HL-60 (cell line): ENCODE measurements at regions not wholly inside any gene's neighbourhood (a gene's known extent, or its start where the extent isn't known, plus 50 kb on each side); places are given as distances from the start of the nearest gene placed in this dataset.

ENCODE experiments used
- DNase-seq, 2 experiments: peaks; one replicate each; pipeline ENCODE4 v3.0.0-alpha.2; 2010 to 2020; ENCODE audit warnings: low read depth in 1 of 2, low spot score in 1 of 2
- H3K27ac ChIP-seq: fragments of 250-450 bp; sonication (Bioruptor Pico); replicated peaks from 2 replicates; pipeline ENCODE4 v1.5.1; 2020; ENCODE audit warnings: mild to moderate bottlenecking, moderate library complexity
- H3K27me3 ChIP-seq: fragments of 250-450 bp; sonication (Bioruptor Pico); 2 replicates; pipeline ENCODE4 v1.5.1; 2021; ENCODE audit warnings: mild to moderate bottlenecking, moderate library complexity; ENCODE audit not compliant: insufficient read depth, poor library complexity, severe bottlenecking
- H3K4me3 ChIP-seq: replicated peaks from 2 replicates; pipeline ENCODE4 v1.5.1; 2011; ENCODE audit warnings: mild to moderate bottlenecking, control low read depth, low read length; ENCODE audit not compliant: insufficient read depth
- CTCF ChIP-seq: IDR thresholded peaks from one replicate; pipeline ENCODE4 v1.5.1; 2011; ENCODE audit warnings: low read length, control low read depth, inconsistent platforms; ENCODE audit not compliant: insufficient read depth
- GABPA ChIP-seq: IDR thresholded peaks from 2 replicates; pipeline ENCODE4 v1.6.1; 2012; ENCODE audit warnings: low read depth
- POLR2AphosphoS5 ChIP-seq: IDR thresholded peaks from 2 replicates; pipeline ENCODE4 v1.6.1; 2012; ENCODE audit warnings: low read depth
- REST ChIP-seq: IDR thresholded peaks from 2 replicates; pipeline ENCODE4 v1.6.1; 2012; ENCODE audit warnings: low read depth; ENCODE audit not compliant: insufficient replicate concordance
- SPI1 ChIP-seq: IDR thresholded peaks from 2 replicates; pipeline ENCODE4 v1.6.1; 2012; ENCODE audit warnings: low read depth, mild to moderate bottlenecking, borderline replicate concordance

GRCh38 chr18:59047321-59048047, 92.2 kb upstream of the SEC11C start:
- Histone ChIP-seq H3K27me3 (no peaks in the 10 kb centered on the region), H3K4me3 (no peak overlapping the region), H3K27ac (no peak overlapping the region)
- no peak for DNase-seq
- TF ChIP-seq SPI1 (no peak), CTCF (no peak), REST (no peak), POLR2AphosphoS5 (no peak), GABPA (no peak)

DNA sequence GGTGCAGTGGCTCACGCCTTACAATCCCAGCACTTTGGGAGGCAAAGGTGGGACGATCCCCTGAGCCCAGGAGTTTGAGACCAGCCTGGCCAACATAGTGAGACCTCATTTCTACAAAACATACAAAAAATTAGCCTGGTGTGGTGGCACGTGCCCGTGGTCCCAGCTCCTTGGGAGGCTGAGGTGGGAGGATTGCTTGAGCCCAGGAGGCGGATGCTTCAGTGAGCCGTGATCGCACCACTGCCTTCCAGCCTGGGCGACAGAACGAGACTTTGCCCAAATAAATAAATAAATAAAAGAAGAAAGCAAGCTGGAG, 91.7 kb upstream of the SEC11C start:
- H3K27ac ChIP-seq, result no peak overlapping the region

More for the DNA sequence above, 91.7 kb upstream of the SEC11C start:
- peaks cover 2% of the 10 kb centered on the region for H3K27me3 ChIP-seq
- no peak for TF ChIP-seq GABPA
- TF ChIP-seq REST, result no peak
- TF ChIP-seq SPI1, result no peak
- TF ChIP-seq POLR2AphosphoS5, result no peak
- no peak for TF ChIP-seq CTCF
- no peak overlapping the region for H3K4me3 ChIP-seq
- no peak for DNase-seq
